PC-3 (cell line): ENCODE measurements at regions not wholly inside any gene's neighbourhood (a gene's known extent, or its start where the extent isn't known, plus 50 kb on each side); places are given as distances from the start of the nearest gene placed in this dataset.

ENCODE experiments used
- ATAC-seq: fragments of 200-7000 bp; cut with Tn5 transposase; 2 replicates; pipeline ENCODE4 v1.9.1; 2020; ENCODE audit warnings: mild to moderate bottlenecking, moderate library complexity
- BruUV-seq: library from RNA; stranded (reverse); fragments of 400-500 nt; replicated peaks from 2 replicates; lab custom pipeline; 2021; lab: Mats Ljungman, UMichigan
- CTCF ChIA-PET: fragments of 300-600 bp; sonication (Branson Sonifier 250); formaldehyde crosslinking; loops from one replicate; lab custom pipeline; 2022; ENCODE audit warnings: antibody characterized with exemption; lab: Charles Lee
- POLR2A ChIA-PET: fragments of 300-600 bp; sonication (Branson Sonifier 250); formaldehyde crosslinking; loops from one replicate; lab custom pipeline; 2022; ENCODE audit warnings: antibody characterized with exemption; ENCODE audit not compliant: unreplicated experiment; lab: Charles Lee
- DNase-seq: peaks from one replicate; pipeline ENCODE4 v3.0.0-alpha.2; 2015
- H2AFZ ChIP-seq: fragments of 300-600 bp; sonication (generic); 2 replicates; pipeline ENCODE4 v1.6.0; 2016; ENCODE audit warnings: antibody characterized with exemption, low read length
- H3F3A ChIP-seq: fragments of 300-600 bp; sonication (generic); one replicate; pipeline ENCODE4 v1.6.0; 2017; ENCODE audit warnings: antibody characterized with exemption, low read length, control low read depth, mild to moderate bottlenecking; ENCODE audit not compliant: unreplicated experiment
- H3K27ac ChIP-seq: fragments of 300-600 bp; sonication (generic); 2 replicates; pipeline ENCODE4 v1.5.1; 2016; ENCODE audit warnings: mild to moderate bottlenecking, low read length
- H3K27me3 ChIP-seq: fragments of 300-600 bp; sonication (generic); 2 replicates; pipeline ENCODE4 v1.6.1; 2016; ENCODE audit warnings: low read length, mixed read lengths
- H3K36me3 ChIP-seq: fragments of 300-600 bp; sonication (generic); 2 replicates; pipeline ENCODE4 v1.6.1; 2016; ENCODE audit warnings: low read depth, mixed run types, low read length, mixed read lengths
- H3K4me1 ChIP-seq: fragments of 300-600 bp; sonication (generic); 2 replicates; pipeline ENCODE4 v1.5.1; 2016; ENCODE audit warnings: low read length; ENCODE audit not compliant: insufficient read depth
- H3K4me2 ChIP-seq: fragments of 300-600 bp; sonication (generic); 2 replicates; pipeline ENCODE4 v1.6.0; 2016; ENCODE audit warnings: low read length
- H3K4me3 ChIP-seq: fragments of 300-600 bp; sonication (generic); 2 replicates; pipeline ENCODE4 v1.5.1; 2016; ENCODE audit warnings: mild to moderate bottlenecking, low read length, mixed read lengths
- H3K79me2 ChIP-seq: fragments of 300-600 bp; sonication (generic); 2 replicates; pipeline ENCODE4 v1.6.1; 2017; ENCODE audit warnings: low read length, mixed read lengths
- H3K9ac ChIP-seq: fragments of 300-600 bp; sonication (generic); 2 replicates; pipeline ENCODE4 v1.6.0; 2016; ENCODE audit warnings: mild to moderate bottlenecking, low read length
- H3K9me2 ChIP-seq: fragments of 300-600 bp; sonication (generic); replicated peaks from 2 replicates; pipeline ENCODE4 v1.6.1; 2016; ENCODE audit warnings: mixed run types, low read length, mixed read lengths
- H3K9me3 ChIP-seq: fragments of 300-600 bp; sonication (generic); 2 replicates; pipeline ENCODE4 v1.6.1; 2016; ENCODE audit warnings: low read length, mixed read lengths
- H4K20me1 ChIP-seq: fragments of 300-600 bp; sonication (generic); 2 replicates; pipeline ENCODE4 v1.6.1; 2016; ENCODE audit warnings: low read length, mixed read lengths
- CTCF ChIP-seq: fragments of 300-600 bp; sonication (generic); conservative IDR thresholded peaks from 2 replicates; pipeline ENCODE4 v1.5.1; 2017; ENCODE audit warnings: antibody characterized with exemption, low read depth, mild to moderate bottlenecking, low read length
- EZH2 ChIP-seq: fragments of 300-600 bp; sonication (generic); IDR thresholded peaks from one replicate; pipeline ENCODE4 v1.6.1; 2017; ENCODE audit warnings: antibody characterized with exemption, mild to moderate bottlenecking, low read length; ENCODE audit not compliant: unreplicated experiment
- EZH2phosphoT487 ChIP-seq: fragments of 300-600 bp; sonication (generic); IDR thresholded peaks from 2 replicates; pipeline ENCODE4 v1.6.1; 2018; ENCODE audit warnings: mild to moderate bottlenecking, antibody characterized with exemption, low read length, borderline replicate concordance
- intact Hi-C: fragments of 100-400 bp; cut with micrococcal nuclease; formaldehyde crosslinking; loops from 2 replicates; pipeline ENCODE4 v1.9.0; 2023

GRCh38 chr2:13686262-13686661 lies 946.3 kb upstream of the LRATD1 start:
- TF ChIP-seq EZH2phosphoT487 (no peak), CTCF (no peak), EZH2 (no peak)
- POLR2A ChIA-PET = no interaction called here
- Histone ChIP-seq H3K27ac (no peak overlapping the region), H3K9ac (no peak overlapping the region), H4K20me1 (no peaks in the 10 kb centered on the region), H3K27me3 (no peaks in the 10 kb centered on the region), H3K4me1 (no peaks in the 10 kb centered on the region), H3K4me3 (no peak overlapping the region), H3K79me2 (no peaks in the 10 kb centered on the region), H3K36me3 (no peaks in the 10 kb centered on the region; the same call in 1 of the 2 replicates), H3F3A (no peaks in the 10 kb centered on the region), H3K9me2 (no peaks in the 10 kb centered on the region), H3K9me3 (peaks cover 22% of the 10 kb centered on the region), H3K4me2 (no peak overlapping the region), H2AFZ (no peak overlapping the region)
- ATAC-seq = no peak
- DNase-seq = no peak
- intact Hi-C loops = no loop called here
- no TSS peak for BruUV-seq
- CTCF ChIA-PET = no interaction called here

GRCh38 chr2:13694673-13695072 lies 937.8 kb upstream of the LRATD1 start:
- no peak overlapping the region for H3K4me3 ChIP-seq
- intact Hi-C loops = no loop called here
- no peak for TF ChIP-seq EZH2phosphoT487
- TF ChIP-seq EZH2 = no peak
- no peak for TF ChIP-seq CTCF
- H2AFZ ChIP-seq = no peak overlapping the region
- no peaks in the 10 kb centered on the region for H3K9me3 ChIP-seq
- ChIA-PET POLR2A (no interaction called here), CTCF (no interaction called here)
- no peaks in the 10 kb centered on the region for H3K27me3 ChIP-seq
- H3K9ac ChIP-seq = no peak overlapping the region
- no peak overlapping the region for H3K4me2 ChIP-seq
- no peaks in the 10 kb centered on the region for H3K9me2 ChIP-seq
- no peak for ATAC-seq
- no TSS peak for BruUV-seq
- no peaks in the 10 kb centered on the region for H3K79me2 ChIP-seq
- no peaks in the 10 kb centered on the region for H4K20me1 ChIP-seq
- no peak overlapping the region for H3K27ac ChIP-seq
- no peaks in the 10 kb centered on the region for H3F3A ChIP-seq
- DNase-seq = no peak
- H3K36me3 ChIP-seq = no peaks in the 10 kb centered on the region
- no peaks in the 10 kb centered on the region for H3K4me1 ChIP-seq

- no peak overlapping the region for H3K27ac ChIP-seq
Observed at GRCh38 chr2:13696601-13697000, 935.9 kb upstream of the LRATD1 start.

More at GRCh38 chr2:13696601-13697000, 935.9 kb upstream of the LRATD1 start:
- no peak for TF ChIP-seq EZH2
- TF ChIP-seq EZH2phosphoT487 = no peak
- no peak for TF ChIP-seq CTCF
- no peaks in the 10 kb centered on the region for H3K9me3 ChIP-seq
- no peaks in the 10 kb centered on the region for H4K20me1 ChIP-seq
- no peak overlapping the region for H3K9ac ChIP-seq
- H3K4me3 ChIP-seq = no peak overlapping the region
- no peak overlapping the region for H3K4me2 ChIP-seq
- CTCF ChIA-PET = no interaction called here
- intact Hi-C loops = no loop called here
- DNase-seq = no peak
- no peaks in the 10 kb centered on the region for H3F3A ChIP-seq
- H3K79me2 ChIP-seq = no peaks in the 10 kb centered on the region
- H3K4me1 ChIP-seq = no peaks in the 10 kb centered on the region
- BruUV-seq = no TSS peak
- H3K9me2 ChIP-seq = no peaks in the 10 kb centered on the region
- POLR2A ChIA-PET = no interaction called here
- H2AFZ ChIP-seq = no peak overlapping the region
- H3K27me3 ChIP-seq = no peaks in the 10 kb centered on the region
- ATAC-seq = no peak
- H3K36me3 ChIP-seq = no peaks in the 10 kb centered on the region
